ENCODE measurements at regions not wholly inside any gene's neighbourhood (a gene's known extent, or its start where the extent isn't known, plus 50 kb on each side); places are given as distances from the start of the nearest gene placed in this dataset.

- H3K4me3 ChIP-seq (ENCODE audit: low read length), result no peak overlapping the region
- H3K9ac ChIP-seq (ENCODE audit: low read length), result no peak overlapping the region
- no peak for TF ChIP-seq EZH2 (IDR thresholded peaks at IDR 0.05; ENCODE audit: borderline replicate concordance, insufficient read depth, low read length, poor library complexity, severe bottlenecking)
- TF ChIP-seq REST (IDR thresholded peaks at IDR 0.05; ENCODE audit: borderline replicate concordance), result no peak
- no peak for TF ChIP-seq SMC3 (conservative IDR thresholded peaks at IDR 0.05; ENCODE audit: poor library complexity)
- TF ChIP-seq CTCF (IDR thresholded peaks at IDR 0.05; ENCODE audit: poor library complexity, severe bottlenecking), result no peak
- TF ChIP-seq POLR2AphosphoS5 (IDR thresholded peaks at IDR 0.05), result no peak
- no peak for TF ChIP-seq MXI1 (conservative IDR thresholded peaks at IDR 0.05; ENCODE audit: poor library complexity, severe bottlenecking)
- TF ChIP-seq RAD21 (conservative IDR thresholded peaks at IDR 0.05), result no peak
- no peak for TF ChIP-seq EP300 (conservative IDR thresholded peaks at IDR 0.05; ENCODE audit: poor library complexity, severe bottlenecking)
- no peak for TF ChIP-seq TAF1 (IDR thresholded peaks at IDR 0.05; ENCODE audit: low read depth)
These were observed 272.0 kb downstream of the ETAA1 start for GRCh38 chr2:67669168-67669567.

GRCh38 chr2:67669766-67670165 lies 272.6 kb downstream of the ETAA1 start:
- Histone ChIP-seq H3K4me3 (ENCODE audit: low read length) (no peak overlapping the region), H2AFZ (ENCODE audit: low read depth, low read length) (no peak overlapping the region), H3F3A (ENCODE audit: insufficient read depth, low read length, poor library complexity, severe bottlenecking) (no peaks in the 10 kb centered on the region), H3K27me3 (ENCODE audit: insufficient read depth, low read depth, low read length) (no peaks in the 10 kb centered on the region), H3K9ac (ENCODE audit: low read length) (no peak overlapping the region), H3K9me2 (ENCODE audit: insufficient read depth, low read length) (no peaks in the 10 kb centered on the region), H3K36me3 (ENCODE audit: insufficient read depth, low read length) (no peaks in the 10 kb centered on the region), H3K79me2 (replicated peaks; ENCODE audit: insufficient read depth, low read length) (no peaks in the 10 kb centered on the region), H3K9me3 (ENCODE audit: low read length) (no peaks in the 10 kb centered on the region), H4K20me1 (ENCODE audit: insufficient read depth) (no peaks in the 10 kb centered on the region), H3K4me2 (ENCODE audit: low read length) (no peak overlapping the region), H3K27ac (ENCODE audit: low read length) (no peak overlapping the region)
- TF ChIP-seq MXI1 (conservative IDR thresholded peaks at IDR 0.05; ENCODE audit: poor library complexity, severe bottlenecking) (no peak), CTCF (IDR thresholded peaks at IDR 0.05; ENCODE audit: poor library complexity, severe bottlenecking) (no peak), SMC3 (conservative IDR thresholded peaks at IDR 0.05; ENCODE audit: poor library complexity) (no peak), POLR2AphosphoS5 (IDR thresholded peaks at IDR 0.05) (no peak)

More at GRCh38 chr2:67669168-67669567, 272.0 kb downstream of the ETAA1 start:
- Histone ChIP-seq H2AFZ (ENCODE audit: low read depth, low read length) (no peak overlapping the region), H3K27me3 (ENCODE audit: insufficient read depth, low read depth, low read length) (no peaks in the 10 kb centered on the region), H4K20me1 (ENCODE audit: insufficient read depth) (no peaks in the 10 kb centered on the region), H3K9me3 (ENCODE audit: low read length) (no peaks in the 10 kb centered on the region), H3K4me2 (ENCODE audit: low read length) (no peak overlapping the region), H3F3A (ENCODE audit: insufficient read depth, low read length, poor library complexity, severe bottlenecking) (no peaks in the 10 kb centered on the region), H3K36me3 (ENCODE audit: insufficient read depth, low read length) (no peaks in the 10 kb centered on the region), H3K79me2 (replicated peaks; ENCODE audit: insufficient read depth, low read length) (no peaks in the 10 kb centered on the region), H3K27ac (ENCODE audit: low read length) (no peak overlapping the region), H3K9me2 (ENCODE audit: insufficient read depth, low read length) (no peaks in the 10 kb centered on the region)

Measured in neural cell (in vitro differentiated cells).